PC-9 (cell line): ENCODE measurements at regions not wholly inside any gene's neighbourhood (a gene's known extent, or its start where the extent isn't known, plus 50 kb on each side); places are given as distances from the start of the nearest gene placed in this dataset.

Experiments used
- BruUV-seq: library from RNA; stranded (reverse); fragments of 400-500 nt; replicated peaks from 2 replicates; lab custom pipeline; 2021; lab: Mats Ljungman, UMichigan
- CTCF ChIA-PET: fragments of 300-600 bp; sonication (Branson Sonifier 250); formaldehyde crosslinking; loops from one replicate; lab custom pipeline; 2022; ENCODE audit warnings: antibody characterized with exemption; lab: Charles Lee
- POLR2A ChIA-PET: fragments of 300-600 bp; sonication (Branson Sonifier 250); formaldehyde crosslinking; loops from one replicate; lab custom pipeline; 2022; ENCODE audit warnings: antibody characterized with exemption; ENCODE audit not compliant: unreplicated experiment; lab: Charles Lee
- DNase-seq, 2 experiments: peaks; one replicate each; pipeline versions ENCODE4 v3.0.0 to v3.0.0-alpha.2; 2015 to 2022; ENCODE audit warnings: mixed read lengths in 1 of 2
- H2AFZ ChIP-seq: fragments of 200-600 bp; sonication (generic); 2 replicates; pipeline ENCODE4 v1.8.1; 2017; ENCODE audit warnings: antibody characterized with exemption
- H3F3A ChIP-seq: fragments of 200-600 bp; sonication (generic); 2 replicates; pipeline ENCODE4 v1.8.1; 2017; ENCODE audit warnings: antibody characterized with exemption, mild to moderate bottlenecking, low read depth; ENCODE audit not compliant: insufficient read depth
- H3K27ac ChIP-seq: fragments of 200-600 bp; sonication (generic); 2 replicates; pipeline ENCODE4 v1.6.1; 2016; ENCODE audit warnings: mixed run types
- H3K27me3 ChIP-seq: fragments of 200-600 bp; sonication (generic); 2 replicates; pipeline ENCODE4 v1.6.1; 2016; ENCODE audit warnings: low read depth, mixed run types; ENCODE audit not compliant: insufficient read depth
- H3K36me3 ChIP-seq: fragments of 200-600 bp; sonication (generic); 2 replicates; pipeline ENCODE4 v1.6.1; 2016; ENCODE audit warnings: low read depth, mixed run types
- H3K4me1 ChIP-seq: fragments of 200-600 bp; sonication (generic); replicated peaks from 2 replicates; pipeline ENCODE4 v1.6.1; 2016; ENCODE audit warnings: mixed run types; ENCODE audit not compliant: insufficient read depth
- H3K4me2 ChIP-seq: fragments of 200-600 bp; sonication (generic); 2 replicates; pipeline ENCODE4 v1.6.1; 2017; ENCODE audit warnings: mixed run types
- H3K4me3 ChIP-seq: fragments of 200-600 bp; sonication (generic); 2 replicates; pipeline ENCODE4 v1.6.1; 2016; ENCODE audit warnings: mixed run types
- H3K79me2 ChIP-seq: fragments of 200-600 bp; sonication (generic); 2 replicates; pipeline ENCODE4 v1.6.1; 2017; ENCODE audit warnings: low read depth, mixed run types
- H3K9me2 ChIP-seq: fragments of 200-600 bp; sonication (generic); 2 replicates; pipeline ENCODE4 v1.8.1; 2017; ENCODE audit warnings: mild to moderate bottlenecking; ENCODE audit not compliant: insufficient read depth
- H3K9me3 ChIP-seq: fragments of 200-600 bp; sonication (generic); 2 replicates; pipeline ENCODE4 v1.8.1; 2016; ENCODE audit warnings: low read depth; ENCODE audit not compliant: insufficient read depth
- H4K20me1 ChIP-seq: fragments of 200-600 bp; sonication (generic); 2 replicates; pipeline ENCODE4 v1.8.1; 2017; ENCODE audit not compliant: insufficient read depth
- EZH2 ChIP-seq: fragments of 200-600 bp; sonication (generic); IDR thresholded peaks from 2 replicates; pipeline ENCODE4 v1.8.0; 2017; ENCODE audit warnings: antibody characterized with exemption, low read depth
- intact Hi-C: fragments of 100-400 bp; cut with micrococcal nuclease; formaldehyde crosslinking; loops from one replicate; pipeline ENCODE4 v1.10.0; 2022; ENCODE audit not compliant: unreplicated experiment
- TF ChIP-seq, protein P1 (sequence below): fragments of 200-600 bp; sonication (generic); conservative IDR thresholded peaks from 2 replicates; pipeline ENCODE4 v1.6.1; 2017; ENCODE audit warnings: mixed run types, antibody characterized with exemption, mild to moderate bottlenecking, moderate library complexity

DNA sequence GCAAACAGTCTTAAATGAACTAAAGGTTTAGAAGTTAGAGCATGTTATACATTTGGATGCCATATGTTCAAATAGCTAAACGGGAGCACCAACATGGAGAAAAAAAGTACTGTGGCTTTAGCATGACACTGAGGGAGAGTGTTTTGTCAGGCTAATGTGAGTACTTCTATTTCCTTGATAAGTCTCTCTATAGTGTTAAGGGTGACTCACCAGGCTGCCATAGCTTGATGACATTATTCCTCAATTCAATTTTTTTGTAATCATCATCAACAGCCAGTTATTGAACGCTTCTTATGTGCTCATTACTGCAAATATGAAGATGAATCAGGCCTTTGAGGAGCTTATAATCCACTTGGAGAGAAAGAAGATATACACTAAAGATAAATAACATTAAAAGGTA, 211.4 kb upstream of the GPR101 start:
- Histone ChIP-seq H3K27me3 (peaks cover 1% of the 10 kb centered on the region; the same call in 1 of the 2 replicates), H3K79me2 (no peaks in the 10 kb centered on the region), H3K9me3 (no peaks in the 10 kb centered on the region), H2AFZ (no peak overlapping the region), H3K36me3 (no peaks in the 10 kb centered on the region), H3K4me3 (no peak overlapping the region), H3K4me2 (no peak overlapping the region), H3K27ac (no peak overlapping the region), H4K20me1 (no peaks in the 10 kb centered on the region; the same call in 1 of the 2 replicates), H3K4me1 (no peaks in the 10 kb centered on the region), H3K9me2 (no peaks in the 10 kb centered on the region), H3F3A (no peaks in the 10 kb centered on the region)
- TF ChIP-seq, protein P1, sequence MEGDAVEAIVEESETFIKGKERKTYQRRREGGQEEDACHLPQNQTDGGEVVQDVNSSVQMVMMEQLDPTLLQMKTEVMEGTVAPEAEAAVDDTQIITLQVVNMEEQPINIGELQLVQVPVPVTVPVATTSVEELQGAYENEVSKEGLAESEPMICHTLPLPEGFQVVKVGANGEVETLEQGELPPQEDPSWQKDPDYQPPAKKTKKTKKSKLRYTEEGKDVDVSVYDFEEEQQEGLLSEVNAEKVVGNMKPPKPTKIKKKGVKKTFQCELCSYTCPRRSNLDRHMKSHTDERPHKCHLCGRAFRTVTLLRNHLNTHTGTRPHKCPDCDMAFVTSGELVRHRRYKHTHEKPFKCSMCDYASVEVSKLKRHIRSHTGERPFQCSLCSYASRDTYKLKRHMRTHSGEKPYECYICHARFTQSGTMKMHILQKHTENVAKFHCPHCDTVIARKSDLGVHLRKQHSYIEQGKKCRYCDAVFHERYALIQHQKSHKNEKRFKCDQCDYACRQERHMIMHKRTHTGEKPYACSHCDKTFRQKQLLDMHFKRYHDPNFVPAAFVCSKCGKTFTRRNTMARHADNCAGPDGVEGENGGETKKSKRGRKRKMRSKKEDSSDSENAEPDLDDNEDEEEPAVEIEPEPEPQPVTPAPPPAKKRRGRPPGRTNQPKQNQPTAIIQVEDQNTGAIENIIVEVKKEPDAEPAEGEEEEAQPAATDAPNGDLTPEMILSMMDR, result no peak
- no peak for TF ChIP-seq EZH2
- ChIA-PET POLR2A (no interaction called here), CTCF (no interaction called here)
- intact Hi-C loops, result no loop called here
- BruUV-seq, result no TSS peak
- no peak for DNase-seq

DNA sequence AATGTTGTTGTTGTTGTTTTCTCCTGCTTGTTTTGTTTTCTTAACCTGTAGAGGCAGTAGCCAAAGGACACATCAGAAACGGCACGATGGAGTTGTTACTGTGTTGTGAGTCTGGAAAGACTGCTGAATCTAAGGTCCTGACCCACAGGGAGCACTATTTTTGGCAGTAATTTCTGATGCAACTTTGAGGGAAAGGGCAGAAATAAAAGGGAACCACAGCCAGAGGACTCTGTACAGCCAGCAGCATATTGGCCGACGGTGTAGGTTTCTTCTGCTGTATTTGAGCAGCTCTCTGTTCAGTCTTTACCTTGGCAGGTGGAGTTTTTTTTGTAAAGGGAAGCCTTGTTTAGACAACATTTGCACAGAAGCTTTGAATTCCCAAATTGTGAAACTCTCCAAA, 203.0 kb upstream of the GPR101 start:
- Histone ChIP-seq H4K20me1 (no peaks in the 10 kb centered on the region), H2AFZ (no peak overlapping the region), H3K4me3 (no peak overlapping the region), H3K4me1 (no peaks in the 10 kb centered on the region), H3K27me3 (peaks cover 50% of the 10 kb centered on the region), H3K9me2 (no peaks in the 10 kb centered on the region), H3K9me3 (no peaks in the 10 kb centered on the region), H3K4me2 (no peak overlapping the region), H3K27ac (no peak overlapping the region), H3K79me2 (no peaks in the 10 kb centered on the region), H3K36me3 (no peaks in the 10 kb centered on the region), H3F3A (no peaks in the 10 kb centered on the region)
- TF ChIP-seq, protein P1, result no peak
- TF ChIP-seq EZH2, result no peak
- DNase-seq, result no peak
- intact Hi-C loops, result no loop called here
- BruUV-seq, result no TSS peak
- POLR2A ChIA-PET, result no interaction called here
- CTCF ChIA-PET, result no interaction called here

DNA sequence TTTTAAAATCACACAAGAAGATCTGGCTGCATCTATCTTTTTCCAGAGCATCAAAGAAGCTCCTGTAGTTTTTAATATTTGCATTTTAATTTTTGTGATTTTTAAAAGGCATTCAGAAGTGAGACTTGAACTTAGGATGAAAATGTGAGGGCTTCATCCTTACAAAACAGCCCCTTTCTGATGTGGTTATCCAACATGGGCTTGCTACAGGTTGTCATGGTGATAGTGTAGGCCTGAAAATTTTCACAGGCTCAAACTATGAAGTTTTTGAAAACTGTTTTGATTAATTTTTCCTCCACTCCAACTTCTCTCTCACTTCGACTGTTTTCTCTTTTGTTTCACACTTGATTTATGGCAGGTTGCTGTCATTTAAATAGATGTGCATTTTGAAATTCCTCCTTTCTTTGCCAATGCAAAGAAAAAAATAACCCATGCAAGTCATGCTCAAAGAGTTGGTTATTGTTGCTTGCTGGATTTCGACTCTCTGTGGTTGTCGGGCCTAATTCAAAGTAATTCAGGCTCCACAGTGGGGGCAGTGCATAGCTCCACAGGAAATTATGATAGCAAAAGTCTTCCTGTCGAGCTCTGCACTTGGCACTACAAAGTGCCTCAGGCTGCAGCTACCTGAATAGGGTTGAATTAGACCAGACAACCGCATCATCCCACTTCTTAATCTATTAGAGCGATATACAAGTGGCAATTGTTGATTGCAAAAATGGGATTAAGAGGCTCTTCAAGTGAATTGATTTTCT, 201.0 kb upstream of the GPR101 start:
- POLR2A ChIA-PET, result no interaction called here
- H2AFZ ChIP-seq, result no peak overlapping the region
- H3K4me1 ChIP-seq, result no peaks in the 10 kb centered on the region
- peaks cover 48% of the 10 kb centered on the region for H3K27me3 ChIP-seq
- no peak overlapping the region for H3K4me2 ChIP-seq
- no peaks in the 10 kb centered on the region for H3K9me3 ChIP-seq
- TF ChIP-seq EZH2, result no peak
- TF ChIP-seq, protein P1, result no peak
- no peaks in the 10 kb centered on the region for H3K36me3 ChIP-seq
- no peak for DNase-seq
- CTCF ChIA-PET, result no interaction called here
- H3K79me2 ChIP-seq, result no peaks in the 10 kb centered on the region
- H3K9me2 ChIP-seq, result no peaks in the 10 kb centered on the region
- no peaks in the 10 kb centered on the region for H3F3A ChIP-seq
- BruUV-seq, result no TSS peak
- no peak overlapping the region for H3K27ac ChIP-seq
- H4K20me1 ChIP-seq, result no peaks in the 10 kb centered on the region
- no peak overlapping the region for H3K4me3 ChIP-seq
- intact Hi-C loops, result no loop called here
